ENCODE measurements at regions not wholly inside any gene's neighbourhood (a gene's known extent, or its start where the extent isn't known, plus 50 kb on each side); places are given as distances from the start of the nearest gene placed in this dataset.

- no peak for TF ChIP-seq EZH2phosphoT487 (IDR thresholded peaks at IDR 0.05)
- TF ChIP-seq EZH2 (IDR thresholded peaks at IDR 0.05): no peak
- TF ChIP-seq, protein P1, sequence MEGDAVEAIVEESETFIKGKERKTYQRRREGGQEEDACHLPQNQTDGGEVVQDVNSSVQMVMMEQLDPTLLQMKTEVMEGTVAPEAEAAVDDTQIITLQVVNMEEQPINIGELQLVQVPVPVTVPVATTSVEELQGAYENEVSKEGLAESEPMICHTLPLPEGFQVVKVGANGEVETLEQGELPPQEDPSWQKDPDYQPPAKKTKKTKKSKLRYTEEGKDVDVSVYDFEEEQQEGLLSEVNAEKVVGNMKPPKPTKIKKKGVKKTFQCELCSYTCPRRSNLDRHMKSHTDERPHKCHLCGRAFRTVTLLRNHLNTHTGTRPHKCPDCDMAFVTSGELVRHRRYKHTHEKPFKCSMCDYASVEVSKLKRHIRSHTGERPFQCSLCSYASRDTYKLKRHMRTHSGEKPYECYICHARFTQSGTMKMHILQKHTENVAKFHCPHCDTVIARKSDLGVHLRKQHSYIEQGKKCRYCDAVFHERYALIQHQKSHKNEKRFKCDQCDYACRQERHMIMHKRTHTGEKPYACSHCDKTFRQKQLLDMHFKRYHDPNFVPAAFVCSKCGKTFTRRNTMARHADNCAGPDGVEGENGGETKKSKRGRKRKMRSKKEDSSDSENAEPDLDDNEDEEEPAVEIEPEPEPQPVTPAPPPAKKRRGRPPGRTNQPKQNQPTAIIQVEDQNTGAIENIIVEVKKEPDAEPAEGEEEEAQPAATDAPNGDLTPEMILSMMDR (IDR thresholded peaks at IDR 0.05): no peak
- Mint-ChIP-seq H3K27ac (no peak overlapping the region), H3K27me3 (ENCODE audit: insufficient read depth, low read depth) (no peaks in the 10 kb centered on the region), H3K4me1 (peaks cover 3% of the 10 kb centered on the region), H3K4me3 (no peak overlapping the region), H3K9me3 (peaks cover 2% of the 10 kb centered on the region), H3K36me3 (no peaks in the 10 kb centered on the region)
- H3K4me3 ChIP-seq: no peak overlapping the region
- no peaks in the 10 kb centered on the region for H3K9me3 ChIP-seq (ENCODE audit: low read depth)
- H3K27ac ChIP-seq: no peak overlapping the region
- H4K20me1 ChIP-seq (ENCODE audit: low read depth): no peaks in the 10 kb centered on the region
- no peaks in the 10 kb centered on the region for H3F3A ChIP-seq (ENCODE audit: low read depth)
- H3K27me3 ChIP-seq: no peaks in the 10 kb centered on the region
- no peaks in the 10 kb centered on the region for H3K79me2 ChIP-seq (ENCODE audit: low read depth)
- H2AFZ ChIP-seq (replicated peaks): no peak overlapping the region
- H3K36me3 ChIP-seq: no peaks in the 10 kb centered on the region
- no peak overlapping the region for H3K9ac ChIP-seq
- H3K4me2 ChIP-seq: no peak overlapping the region
- DNase-seq (ENCODE audit: low spot score): no peak
- H3K4me1 ChIP-seq: no peaks in the 10 kb centered on the region
Observed at GRCh38 chr4:152234571-152234970, 301.3 kb downstream of the FBXW7 start.

- H3K4me2 ChIP-seq: no peak overlapping the region
- H3K9ac ChIP-seq: no peak overlapping the region
- no peaks in the 10 kb centered on the region for H3K27me3 ChIP-seq
- H2AFZ ChIP-seq (replicated peaks): peak overlapping the region; percentile 50
- DNase-seq (ENCODE audit: low spot score): no peak
- H3F3A ChIP-seq (ENCODE audit: low read depth): no peaks in the 10 kb centered on the region
- H3K4me1 Mint-ChIP-seq: peaks cover 5% of the 10 kb centered on the region
- H3K27me3 Mint-ChIP-seq (ENCODE audit: insufficient read depth, low read depth): peaks cover 2% of the 10 kb centered on the region
- H3K4me3 ChIP-seq: no peak overlapping the region
- no peaks in the 10 kb centered on the region for H3K36me3 Mint-ChIP-seq
- H4K20me1 ChIP-seq (ENCODE audit: low read depth): no peaks in the 10 kb centered on the region
- no peaks in the 10 kb centered on the region for H3K79me2 ChIP-seq (ENCODE audit: low read depth)
- H3K9me3 Mint-ChIP-seq: peaks cover 2% of the 10 kb centered on the region
- H3K27ac Mint-ChIP-seq: no peak overlapping the region
- H3K27ac ChIP-seq: no peak overlapping the region
- no peak overlapping the region for H3K4me3 Mint-ChIP-seq
- no peaks in the 10 kb centered on the region for H3K4me1 ChIP-seq
- no peaks in the 10 kb centered on the region for H3K36me3 ChIP-seq
- H3K9me3 ChIP-seq (ENCODE audit: low read depth): no peaks in the 10 kb centered on the region
- TF ChIP-seq EZH2 (IDR thresholded peaks at IDR 0.05): no peak
- no peak for TF ChIP-seq EZH2phosphoT487 (IDR thresholded peaks at IDR 0.05)
- TF ChIP-seq, protein P1 (IDR thresholded peaks at IDR 0.05): no peak
Observed at GRCh38 chr4:152232271-152232670, 303.6 kb downstream of the FBXW7 start.

DNA sequence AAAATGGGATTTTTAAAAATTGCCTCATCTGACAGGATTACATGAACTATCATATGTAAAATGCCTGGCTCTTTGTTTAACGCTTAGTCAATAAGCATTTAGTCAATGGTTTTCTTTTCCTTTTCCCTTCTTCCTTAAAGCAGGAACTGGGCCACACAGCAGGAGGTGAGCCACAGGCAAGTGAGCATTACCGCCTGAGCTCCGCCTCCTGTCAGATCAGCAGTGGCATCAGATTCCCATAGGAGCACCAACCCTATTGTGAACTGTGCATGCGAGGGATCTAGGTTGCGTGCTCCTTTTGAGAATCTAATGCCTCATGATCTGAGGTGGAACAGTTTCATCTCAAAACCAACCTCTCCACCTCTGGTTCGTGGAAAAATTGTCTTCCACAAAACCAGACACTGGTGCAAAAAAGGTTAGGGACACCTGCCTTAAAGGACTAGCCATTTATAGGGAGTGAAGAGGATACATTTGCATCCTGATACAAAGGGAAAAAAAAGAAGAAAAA, 306.1 kb downstream of the FBXW7 start:
- Mint-ChIP-seq H3K36me3 (no peaks in the 10 kb centered on the region), H3K27me3 (ENCODE audit: insufficient read depth, low read depth) (peaks cover 3% of the 10 kb centered on the region), H3K4me1 (peaks cover 5% of the 10 kb centered on the region), H3K4me3 (no peak overlapping the region), H3K9me3 (peaks cover 2% of the 10 kb centered on the region), H3K27ac (no peak overlapping the region)
- H3K27me3 ChIP-seq: no peaks in the 10 kb centered on the region
- no peak overlapping the region for H3K9ac ChIP-seq
- H3K79me2 ChIP-seq (ENCODE audit: low read depth): no peaks in the 10 kb centered on the region
- H3K27ac ChIP-seq: no peak overlapping the region
- H3K4me3 ChIP-seq: no peak overlapping the region
- H4K20me1 ChIP-seq (ENCODE audit: low read depth): no peaks in the 10 kb centered on the region
- no peak overlapping the region for H3K4me2 ChIP-seq
- no peaks in the 10 kb centered on the region for H3F3A ChIP-seq (ENCODE audit: low read depth)
- H3K9me3 ChIP-seq (ENCODE audit: low read depth): no peaks in the 10 kb centered on the region
- no peak overlapping the region for H2AFZ ChIP-seq (replicated peaks)
- peaks cover 1% of the 10 kb centered on the region for H3K4me1 ChIP-seq
- no peak for DNase-seq (ENCODE audit: low spot score)
- no peak for TF ChIP-seq EZH2 (IDR thresholded peaks at IDR 0.05)
- TF ChIP-seq, protein P1 (IDR thresholded peaks at IDR 0.05): no peak
- no peak for TF ChIP-seq EZH2phosphoT487 (IDR thresholded peaks at IDR 0.05)
- H3K36me3 ChIP-seq: no peaks in the 10 kb centered on the region
